CMK (cell line): ENCODE measurements at regions not wholly inside any gene's neighbourhood (a gene's known extent, or its start where the extent isn't known, plus 50 kb on each side); places are given as distances from the start of the nearest gene placed in this dataset.
"Not testable (repeated sequence)": the region's sequence is repeated elsewhere in the genome, so short reads cannot be mapped to it uniquely, and the experiment has no call there.

ENCODE experiments used
- DNase-seq: peaks from one replicate; pipeline ENCODE4 v3.0.0-alpha.2; 2010; ENCODE audit warnings: low read depth

DNA sequence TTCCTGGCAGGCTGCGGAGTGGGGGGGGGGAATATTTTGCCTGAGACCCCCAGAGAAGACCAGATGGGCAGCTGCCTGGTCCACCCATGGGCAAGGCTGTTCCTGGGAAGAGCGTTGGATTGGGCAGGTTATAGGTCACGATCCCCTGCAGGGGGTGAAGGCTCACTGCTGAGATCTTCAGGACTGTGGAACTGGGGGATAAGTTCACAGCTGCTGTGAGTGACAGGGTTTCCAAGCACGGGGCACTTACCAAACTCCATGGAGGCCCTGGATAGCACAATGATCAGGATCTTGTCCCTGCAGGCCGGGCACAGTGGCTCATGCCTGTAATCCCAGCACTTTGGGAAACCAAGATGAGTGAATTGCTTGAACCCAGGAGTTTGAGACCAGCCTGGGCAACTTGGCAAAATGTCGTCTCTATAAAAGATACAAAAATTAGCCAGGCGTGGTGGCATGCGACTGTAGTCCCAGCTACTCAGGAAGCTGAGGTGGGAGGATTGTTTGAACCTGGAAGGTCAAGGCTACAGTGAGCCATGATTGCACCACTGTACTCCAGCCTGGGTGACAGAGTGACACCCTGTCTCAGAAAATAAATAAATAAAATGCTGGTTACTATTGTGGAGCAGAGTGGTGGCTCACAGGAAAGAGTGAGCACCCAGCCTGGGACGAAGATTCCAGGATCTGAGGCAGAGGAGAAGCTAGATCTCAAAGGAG is 68.0 kb upstream of the HELT start:
- no peak for DNase-seq

DNA sequence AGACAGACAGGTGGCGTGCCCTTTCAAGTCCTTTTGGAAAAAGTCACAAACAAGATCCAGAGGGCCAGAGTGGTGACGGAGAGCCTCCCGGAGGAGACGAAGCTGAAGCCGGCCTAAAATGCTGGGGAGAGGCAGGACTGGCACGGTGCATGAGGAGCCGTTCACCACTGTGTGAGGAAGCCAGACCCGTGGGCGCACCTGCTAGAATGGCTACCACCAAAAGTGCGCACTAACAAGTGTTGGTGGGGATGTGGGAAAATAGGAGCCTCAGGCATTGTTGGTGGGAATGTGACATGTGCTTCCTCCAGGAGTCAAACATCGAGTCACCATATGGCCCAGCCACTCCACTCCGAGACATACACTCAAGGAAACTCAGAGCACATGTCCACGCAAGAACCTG is 67.4 kb upstream of the HELT start:
- DNase-seq = no peak

DNA sequence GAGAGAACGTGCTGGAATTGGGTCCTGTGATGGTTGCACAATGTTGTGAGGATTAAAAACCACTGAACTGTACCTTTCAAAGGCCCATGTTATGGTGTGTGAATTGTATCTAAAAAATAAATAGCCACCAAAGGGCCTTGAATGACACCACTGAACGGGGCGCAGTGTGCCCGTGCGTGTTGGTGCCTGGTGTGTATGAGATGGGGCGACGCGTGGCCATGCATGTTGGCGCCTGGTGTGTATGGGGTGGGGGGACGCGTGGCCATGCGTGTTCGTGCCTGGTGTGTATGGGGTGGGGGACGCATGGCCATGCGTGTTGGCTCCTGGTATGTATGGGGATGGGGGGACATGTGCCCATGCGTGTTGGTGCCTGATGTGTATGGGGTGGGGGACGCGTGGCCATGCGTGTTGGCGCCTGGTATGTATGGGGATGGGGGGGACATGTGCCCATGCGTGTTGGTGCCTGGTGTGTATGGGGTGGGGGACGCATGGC is 66.6 kb upstream of the HELT start:
- DNase-seq = no peak

DNA sequence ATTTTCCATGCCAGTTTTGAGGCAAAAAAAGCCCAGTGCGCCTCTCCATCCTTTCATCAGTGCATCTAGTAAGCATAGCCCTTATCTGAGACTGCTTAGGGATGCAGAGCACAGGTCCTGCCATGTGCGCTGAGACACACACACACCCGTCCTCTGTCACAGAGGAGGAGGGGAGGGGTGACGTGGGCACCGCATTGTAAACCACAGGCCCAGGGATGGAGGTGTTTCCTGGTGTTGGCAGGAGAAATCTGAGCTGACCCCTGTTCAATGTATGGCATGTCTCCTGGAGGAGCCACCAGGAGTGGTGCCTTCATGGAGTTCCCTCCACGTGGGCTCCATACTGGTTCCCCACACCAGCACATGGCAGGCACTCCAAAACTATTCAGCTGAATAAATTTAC is 65.8 kb upstream of the HELT start:
- DNase-seq = no peak

DNA sequence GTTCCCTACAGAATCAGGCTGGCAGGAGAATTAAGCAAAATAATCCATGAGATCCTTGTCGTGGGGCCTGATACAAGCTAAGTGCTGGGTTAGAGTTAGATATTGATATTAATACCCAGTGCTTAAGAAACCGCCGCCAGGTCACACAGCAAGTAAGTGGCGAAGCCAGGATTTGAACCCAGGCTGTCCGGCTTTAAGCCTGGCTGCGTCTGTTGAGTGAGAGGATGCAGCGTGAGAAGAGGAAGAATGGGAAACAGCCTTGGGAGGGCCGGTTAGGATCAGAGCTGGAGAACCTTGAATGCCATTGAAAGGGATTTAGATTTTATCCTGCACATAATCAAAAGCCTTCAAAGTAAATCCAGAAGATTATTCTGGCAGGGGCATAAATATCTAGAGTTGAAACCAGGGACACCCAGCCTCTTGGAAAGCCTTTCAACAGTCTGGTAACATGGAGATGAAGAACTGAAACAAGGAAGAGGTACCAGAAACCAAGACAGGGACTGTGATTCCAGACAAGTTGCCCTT is 64.8 kb upstream of the HELT start:
- DNase-seq = no peak

DNA sequence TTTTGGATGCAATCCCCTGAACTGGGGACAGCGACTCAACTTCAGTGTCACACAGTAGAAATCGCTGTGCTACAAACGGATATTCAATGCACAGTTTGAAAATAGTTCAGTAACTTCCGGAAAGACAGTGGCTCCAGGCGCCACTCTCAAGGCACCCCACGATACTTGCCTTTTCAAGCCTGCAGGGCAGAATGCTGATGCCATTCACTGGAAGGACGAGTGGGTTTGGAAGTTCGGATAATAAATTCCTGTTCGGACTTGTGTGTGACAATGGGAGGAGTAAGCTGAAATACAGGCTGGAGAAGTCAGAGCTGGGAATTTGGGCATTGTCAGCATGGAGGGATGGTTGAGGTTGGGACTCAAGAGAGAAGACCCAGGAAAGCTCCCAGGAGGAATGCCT is 64.3 kb upstream of the HELT start:
- DNase-seq = no peak

DNA sequence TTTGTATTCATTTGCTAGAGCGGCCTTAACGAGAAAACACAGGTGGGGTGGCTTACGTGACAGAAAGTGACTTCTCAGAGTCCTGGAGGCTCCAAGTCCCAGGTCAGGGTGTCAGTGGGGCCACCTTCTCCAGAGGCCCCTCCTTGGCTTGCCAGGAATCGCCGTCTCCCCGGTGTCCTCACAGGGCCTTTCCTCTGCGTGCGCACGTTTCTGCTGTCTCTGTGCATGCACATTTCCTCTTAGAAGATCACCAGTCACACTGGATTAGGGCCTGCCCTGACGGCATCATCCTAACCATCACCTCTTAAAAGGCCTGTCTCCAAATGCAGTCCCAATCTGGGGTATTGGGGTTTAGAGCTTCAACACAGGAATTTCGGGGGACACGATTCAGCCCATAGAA is 63.8 kb upstream of the HELT start:
- DNase-seq = no peak

DNA sequence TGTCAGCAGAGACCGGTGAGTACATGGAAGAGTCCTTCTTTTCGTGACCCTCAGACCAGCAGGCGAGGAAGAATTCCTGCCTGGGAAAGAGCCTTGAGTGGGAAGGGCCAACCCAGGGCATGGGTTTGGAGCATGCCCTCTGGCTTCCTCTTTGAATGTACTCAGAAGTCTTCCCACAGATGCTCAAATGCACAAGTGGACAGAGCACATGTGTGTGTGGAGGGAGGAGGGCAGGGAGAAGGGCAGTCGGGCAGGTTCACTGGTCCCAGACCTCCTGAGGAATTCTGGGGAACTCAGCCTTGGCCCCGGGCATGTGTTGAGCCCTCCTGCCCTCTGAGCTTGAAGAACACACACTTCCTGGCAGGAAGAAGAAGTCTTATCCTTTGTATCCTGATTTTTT is 63.2 kb upstream of the HELT start:
- DNase-seq = no peak

DNA sequence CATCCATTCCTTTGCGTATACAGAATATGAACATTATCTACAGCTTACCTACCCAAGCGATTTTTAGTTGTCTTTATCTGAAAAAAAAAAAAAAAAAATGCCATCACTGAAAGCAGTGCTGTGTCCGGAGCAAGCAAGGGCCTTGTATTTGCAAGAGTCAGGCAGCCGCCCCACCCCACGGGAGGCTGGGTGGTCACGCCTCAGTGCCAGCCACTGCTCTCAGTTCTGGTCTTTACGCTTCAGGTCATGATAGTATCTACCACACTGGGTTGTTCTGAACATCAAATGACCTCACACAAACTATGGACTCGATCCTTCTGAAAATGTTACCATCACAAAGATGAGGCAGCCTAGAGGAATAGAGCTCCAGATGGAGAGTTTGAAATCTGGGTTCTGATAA is 62.7 kb upstream of the HELT start:
- no peak for DNase-seq

DNA sequence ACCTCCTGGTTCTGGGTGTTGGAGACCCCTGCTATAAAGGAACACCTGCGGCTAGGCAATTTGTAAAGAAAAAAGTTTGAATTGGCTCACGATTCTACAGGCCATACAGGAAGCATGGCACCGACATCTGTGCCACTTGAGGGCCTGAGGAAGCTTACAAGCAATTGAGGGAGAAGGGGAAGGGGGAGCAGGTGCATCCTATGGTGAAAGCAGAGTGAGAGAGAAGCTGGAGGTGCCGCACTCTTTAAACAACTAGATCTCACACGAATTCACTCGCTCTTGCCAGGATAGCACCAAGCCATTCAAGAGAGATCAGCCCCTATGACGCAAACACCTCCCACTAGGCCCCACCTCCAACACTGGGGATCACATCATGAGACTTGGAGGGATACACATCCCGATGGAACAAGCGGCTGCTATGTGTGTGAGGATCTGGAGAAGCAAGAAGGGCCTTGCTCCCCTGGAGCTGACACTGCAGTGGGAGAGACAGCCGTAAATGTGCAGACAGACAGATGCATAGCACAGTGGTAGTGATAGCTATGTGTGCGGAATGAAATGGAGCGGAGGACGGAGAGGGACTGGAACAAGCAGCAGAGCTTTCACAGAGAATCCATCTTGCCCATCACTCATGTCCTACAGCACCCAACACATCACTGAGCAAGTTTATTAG is 60.7 kb upstream of the HELT start:
- no peak for DNase-seq

DNA sequence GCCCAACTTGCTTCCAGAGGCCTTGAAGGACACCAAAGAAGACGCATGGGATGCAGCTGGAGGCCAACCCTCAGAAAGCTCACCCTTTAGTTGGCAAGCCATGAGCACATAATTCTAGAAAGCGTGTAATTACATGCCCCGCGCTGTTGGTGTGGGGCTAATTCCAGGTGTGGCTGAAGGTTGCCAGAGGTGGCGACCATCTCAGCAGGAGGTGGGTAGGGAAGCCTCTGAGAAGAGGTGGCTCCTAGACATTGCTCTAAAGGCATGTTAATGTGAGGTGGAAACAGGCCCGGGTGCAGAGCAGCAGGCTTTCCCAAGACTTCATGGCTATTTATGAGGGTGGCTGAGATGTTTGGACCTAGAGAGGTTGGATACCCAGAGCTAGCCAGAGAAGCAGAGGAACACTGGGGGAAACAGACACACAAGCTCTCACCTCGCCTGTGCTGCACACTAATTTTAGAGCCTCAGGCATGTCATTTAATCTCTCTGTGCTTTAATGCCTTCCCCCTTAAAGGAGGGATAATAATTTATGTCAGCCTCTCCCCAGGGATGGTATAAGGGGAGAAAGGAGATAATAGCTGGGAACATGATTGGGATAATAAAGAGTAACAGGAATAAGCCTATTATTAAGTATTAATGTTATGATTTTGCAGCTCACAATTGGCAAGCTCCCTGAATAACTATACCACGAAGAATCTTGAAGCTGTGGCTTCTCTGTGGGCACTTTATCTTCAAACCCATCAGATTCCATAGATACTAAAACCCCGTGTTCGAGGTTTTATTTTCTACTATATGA is 60.0 kb upstream of the HELT start:
- no peak for DNase-seq

DNA sequence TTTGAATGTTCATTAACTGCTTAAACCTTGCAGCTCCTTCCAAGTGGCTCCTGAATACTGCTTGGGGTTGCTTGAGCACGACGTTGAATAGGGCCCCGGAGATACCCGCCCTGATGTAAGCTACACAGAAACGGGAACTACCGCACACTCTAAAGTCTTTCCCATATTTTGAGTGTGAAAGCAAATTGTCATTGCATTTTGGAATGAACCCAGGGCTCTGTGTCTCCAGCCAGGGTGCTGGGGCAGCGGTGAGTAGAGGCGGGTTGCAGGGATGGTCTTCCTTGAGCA is 59.4 kb upstream of the HELT start:
- no peak for DNase-seq

DNA sequence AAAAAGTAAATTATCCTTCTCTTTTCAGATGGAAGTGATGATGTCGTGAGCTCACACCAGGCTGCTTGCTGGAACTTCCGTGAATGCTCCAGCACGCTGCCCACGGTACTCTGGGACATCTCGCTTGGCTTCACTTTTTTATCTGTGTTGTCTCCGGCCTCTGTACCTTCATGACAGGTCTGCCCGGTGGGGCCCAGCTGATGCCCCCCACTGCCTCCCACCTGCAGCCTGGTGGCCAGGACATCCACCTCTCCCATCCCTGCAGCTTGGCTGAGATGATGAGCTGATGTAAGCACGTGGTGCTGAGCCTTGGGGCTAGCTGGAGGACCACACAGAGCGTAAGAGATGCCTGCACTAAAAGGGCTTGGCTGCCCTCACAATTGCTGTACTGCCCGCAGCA is 59.0 kb upstream of the HELT start:
- DNase-seq = no peak

DNA sequence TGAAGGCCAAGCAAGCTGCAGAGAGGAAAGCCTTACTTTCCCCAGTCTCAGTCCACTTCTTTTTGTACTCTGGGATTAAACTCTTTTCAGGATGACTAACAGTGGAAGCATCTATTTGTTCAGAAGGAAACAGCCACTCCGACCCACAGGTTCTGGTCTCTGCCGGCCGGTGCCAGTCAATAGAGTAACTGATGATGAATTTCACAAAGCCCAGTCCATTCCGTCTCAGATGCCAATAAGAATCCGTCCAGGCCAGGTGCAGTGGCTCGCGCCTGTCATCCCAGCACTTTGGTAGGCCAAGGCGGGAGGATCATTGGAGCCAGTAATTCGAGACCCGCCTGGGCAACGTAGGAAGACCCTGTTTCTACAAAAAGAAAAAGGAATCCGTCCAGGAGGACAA is 58.5 kb upstream of the HELT start:
- no peak for DNase-seq

DNA sequence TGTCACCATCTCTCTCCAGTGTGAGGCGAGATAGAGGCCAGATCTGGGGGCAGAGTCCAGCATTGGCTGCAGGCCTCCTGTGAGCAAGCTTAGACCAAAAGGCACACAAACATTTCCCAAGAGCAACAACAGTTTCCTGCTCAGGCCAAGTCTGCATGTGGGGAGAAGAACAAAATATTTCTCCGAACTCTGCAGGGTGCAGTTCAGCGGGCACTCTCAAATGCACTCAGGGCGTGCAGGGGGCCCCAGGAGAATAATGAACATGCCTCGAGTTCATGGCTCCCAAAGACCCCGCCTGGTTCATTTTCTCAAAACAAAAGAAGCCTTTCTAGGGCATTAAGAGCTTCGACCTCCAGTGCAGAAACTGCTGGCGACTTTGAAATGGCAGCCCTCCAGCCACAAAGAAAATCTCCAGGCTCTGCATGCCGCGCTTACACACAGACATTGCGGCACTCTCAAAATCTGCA is 57.8 kb upstream of the HELT start:
- no peak for DNase-seq

DNA sequence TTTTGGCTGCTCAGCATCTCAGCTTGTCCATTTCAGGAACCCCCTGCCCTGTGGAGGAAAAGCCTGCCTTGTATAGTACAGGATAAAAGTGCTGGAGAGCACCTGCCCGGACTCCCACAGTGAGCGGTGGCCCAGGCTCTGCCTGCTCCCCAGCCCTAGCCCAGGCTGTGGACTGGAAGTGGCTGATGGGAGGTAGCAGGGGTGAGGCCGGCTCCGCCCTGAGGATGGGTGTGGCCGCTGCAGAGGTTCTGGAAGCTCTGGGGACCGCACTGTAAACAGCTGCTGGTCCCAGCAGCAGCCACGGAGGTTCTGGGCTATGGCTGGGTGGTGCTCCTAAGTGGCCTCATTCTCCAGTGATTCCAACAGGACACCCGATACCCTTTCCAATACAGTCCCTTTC is 56.6 kb upstream of the HELT start:
- DNase-seq = peak; percentile 7

DNA sequence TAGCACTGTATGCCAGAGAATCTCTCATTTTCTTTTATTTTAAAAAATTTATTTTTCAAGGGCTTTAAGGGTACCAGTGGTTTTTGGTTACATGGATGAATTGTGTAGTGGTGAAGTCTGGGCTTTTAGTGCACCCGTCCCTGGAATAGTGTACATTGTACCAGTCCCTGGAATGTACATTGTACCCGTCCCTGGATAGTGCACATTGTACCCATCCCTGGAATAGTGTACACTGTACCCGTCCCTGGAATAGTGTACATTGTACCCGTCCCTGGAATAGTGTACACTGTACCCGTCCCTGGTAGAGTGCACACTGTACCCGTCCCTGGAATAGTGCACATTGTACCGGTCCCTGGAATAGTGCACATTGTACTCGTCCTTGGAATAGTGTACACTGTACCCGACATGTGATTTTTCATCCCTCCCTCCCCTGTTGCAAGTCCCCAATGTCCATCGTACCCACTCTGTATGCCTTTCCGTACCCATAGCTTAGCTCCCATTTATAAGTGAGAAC is 56.1 kb upstream of the HELT start:
- no peak for DNase-seq

DNA sequence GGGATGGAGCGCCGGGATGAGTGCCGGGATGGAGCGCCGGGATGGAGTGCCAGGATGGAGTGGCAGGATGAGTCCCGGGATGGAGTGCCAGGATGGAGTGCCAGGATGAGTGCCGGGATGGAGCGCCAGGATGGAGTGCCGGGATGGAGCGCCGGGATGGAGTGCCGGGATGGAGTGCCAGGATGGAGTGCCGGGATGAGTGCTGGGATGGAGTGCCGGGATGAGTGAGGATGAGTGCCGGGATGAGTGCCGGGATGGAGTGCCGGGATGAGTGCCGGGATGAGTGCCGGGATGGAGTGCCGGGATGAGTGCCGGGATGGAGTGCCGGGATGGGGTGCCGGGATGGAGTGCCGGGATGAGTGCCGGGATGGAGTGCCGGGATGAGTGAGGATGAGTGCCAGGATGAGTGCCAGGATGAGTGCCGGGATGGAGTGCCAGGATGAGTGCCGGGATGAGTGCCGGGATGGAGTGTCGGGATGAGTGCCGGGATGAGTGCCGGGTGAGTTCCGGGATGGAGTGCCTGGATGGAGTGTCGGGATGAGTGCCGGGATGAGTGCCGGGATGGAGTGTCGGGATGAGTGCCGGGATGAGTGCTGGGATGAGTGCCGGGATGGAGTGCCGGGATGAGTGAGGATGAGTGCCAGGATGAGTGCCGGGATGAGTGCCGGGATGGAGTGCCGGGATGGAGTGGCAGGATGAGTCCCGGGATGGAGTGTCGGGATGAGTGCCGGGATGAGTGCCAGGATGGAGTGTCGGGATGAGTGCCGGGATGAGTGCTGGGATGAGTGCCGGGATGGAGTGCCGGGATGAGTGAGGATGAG is 52.9 kb upstream of the HELT start:
- DNase-seq = not testable (repeated sequence)

DNA sequence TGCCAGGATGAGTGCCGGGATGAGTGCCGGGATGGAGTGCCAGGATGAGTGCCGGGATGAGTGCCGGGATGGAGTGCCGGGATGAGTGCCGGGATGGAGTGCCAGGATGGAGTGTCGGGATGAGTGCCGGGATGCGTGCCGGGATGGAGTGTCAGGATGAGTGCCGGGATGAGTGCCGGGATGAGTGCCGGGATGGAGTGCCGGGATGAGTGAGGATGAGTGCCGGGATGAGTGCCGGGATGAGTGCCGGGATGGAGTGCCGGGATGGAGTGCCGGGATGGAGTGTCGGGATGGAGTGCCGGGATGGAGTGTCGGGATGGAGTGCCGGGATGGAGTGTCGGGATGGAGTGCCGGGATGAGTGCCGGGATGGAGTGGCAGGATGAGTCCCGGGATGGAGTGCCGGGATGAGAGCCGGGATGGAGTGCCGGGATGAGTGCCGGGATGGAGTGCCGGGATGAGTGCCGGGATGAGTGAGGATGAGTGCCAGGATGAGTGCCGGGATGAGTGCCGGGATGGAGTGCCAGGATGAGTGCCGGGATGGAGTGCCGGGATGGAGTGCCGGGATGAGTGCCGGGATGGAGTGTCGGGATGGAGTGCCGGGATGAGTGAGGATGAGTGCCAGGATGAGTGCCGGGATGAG is 52.1 kb upstream of the HELT start:
- DNase-seq = not testable (repeated sequence)

DNA sequence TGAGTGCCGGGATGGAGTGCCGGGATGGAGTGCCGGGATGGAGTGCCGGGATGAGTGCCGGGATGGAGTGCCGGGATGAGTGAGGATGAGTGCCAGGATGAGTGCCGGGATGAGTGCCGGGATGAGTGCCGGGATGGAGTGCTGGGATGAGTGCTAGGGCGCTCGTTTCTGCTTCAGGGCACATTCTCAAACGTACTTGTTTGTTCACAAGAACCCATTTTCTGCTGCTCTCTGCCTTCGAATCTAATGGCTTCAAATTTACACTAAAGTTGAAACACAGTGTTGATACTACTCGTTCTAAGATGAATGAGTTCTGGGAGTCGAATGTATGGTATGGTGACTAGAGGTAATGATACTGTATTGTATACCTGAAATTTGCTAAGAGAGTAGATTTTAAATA is 50.6 kb upstream of the HELT start:
- not testable (repeated sequence) for DNase-seq

DNA sequence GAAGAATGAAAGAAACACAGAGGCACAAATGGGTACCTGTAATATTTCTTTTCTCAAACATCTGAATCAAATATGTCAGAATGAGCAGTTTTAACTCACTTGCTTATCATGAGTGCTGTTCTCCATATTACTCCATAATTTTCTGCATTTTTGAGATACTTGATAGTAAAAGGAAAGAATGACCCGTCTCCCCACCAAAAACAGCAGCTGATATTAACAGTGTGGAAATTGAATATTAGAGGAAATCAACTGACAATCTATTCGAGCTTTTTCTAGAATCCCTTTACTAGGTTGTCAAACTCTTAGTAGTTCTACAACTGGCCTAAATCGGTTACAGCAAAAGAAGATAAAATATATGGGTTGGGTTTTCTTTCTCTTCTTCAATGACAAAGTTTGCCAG is 49.9 kb upstream of the HELT start:
- DNase-seq = no peak
